Loucy (cell line): ENCODE measurements at regions not wholly inside any gene's neighbourhood (a gene's known extent, or its start where the extent isn't known, plus 50 kb on each side); places are given as distances from the start of the nearest gene placed in this dataset.

Experiments used
- H2AFZ ChIP-seq: fragments of 200-600 bp; sonication (generic); 2 replicates; pipeline ENCODE4 v1.6.0; 2016; ENCODE audit warnings: antibody characterized with exemption, mild to moderate bottlenecking, low read length, moderate library complexity
- H3F3A ChIP-seq: fragments of 200-600 bp; 2 replicates; pipeline ENCODE4 v1.6.0; 2016; ENCODE audit warnings: antibody characterized with exemption, low read depth, mild to moderate bottlenecking
- H3K27me3 ChIP-seq: fragments of 200-600 bp; sonication (generic); 2 replicates; pipeline ENCODE4 v1.6.1; 2014; ENCODE audit warnings: low read length, mild to moderate bottlenecking; ENCODE audit not compliant: insufficient read depth, poor library complexity, severe bottlenecking
- H3K36me3 ChIP-seq: fragments of 200-600 bp; sonication (generic); 2 replicates; pipeline ENCODE4 v1.6.1; 2016; ENCODE audit warnings: low read length; ENCODE audit not compliant: insufficient read depth
- H3K4me1 ChIP-seq: fragments of 200-600 bp; sonication (generic); 2 replicates; pipeline ENCODE4 v1.5.1; 2014; ENCODE audit warnings: low read length, mild to moderate bottlenecking; ENCODE audit not compliant: insufficient read depth, poor library complexity, severe bottlenecking
- H3K4me2 ChIP-seq: fragments of 200-600 bp; sonication (generic); 2 replicates; pipeline ENCODE4 v1.6.0; 2014; ENCODE audit warnings: antibody characterized with exemption, low read length, low read depth, mild to moderate bottlenecking; ENCODE audit not compliant: poor library complexity, severe bottlenecking
- H3K4me3 ChIP-seq: fragments of 200-600 bp; sonication (generic); 2 replicates; pipeline ENCODE4 v1.5.1; 2014; ENCODE audit warnings: low read length, mild to moderate bottlenecking, mixed read lengths; ENCODE audit not compliant: poor library complexity, severe bottlenecking
- H3K79me2 ChIP-seq: fragments of 200-600 bp; sonication (generic); 2 replicates; pipeline ENCODE4 v1.6.1; 2014; ENCODE audit warnings: low read length; ENCODE audit not compliant: insufficient read depth
- H3K9ac ChIP-seq: fragments of 200-600 bp; sonication (generic); 2 replicates; pipeline ENCODE4 v1.6.0; 2014; ENCODE audit warnings: mild to moderate bottlenecking, low read depth, low read length, moderate library complexity; ENCODE audit not compliant: poor library complexity, severe bottlenecking
- H3K9me2 ChIP-seq: fragments of 200-600 bp; sonication (generic); replicated peaks from 2 replicates; pipeline ENCODE4 v1.6.1; 2016; ENCODE audit warnings: low read depth, low read length, mixed read lengths
- H3K9me3 ChIP-seq: fragments of 200-600 bp; sonication (generic); 2 replicates; pipeline ENCODE4 v1.6.1; 2014; ENCODE audit warnings: mild to moderate bottlenecking, antibody characterized with exemption, low read length, low read depth; ENCODE audit not compliant: insufficient read depth
- H4K20me1 ChIP-seq: fragments of 200-600 bp; sonication (generic); 2 replicates; pipeline ENCODE4 v1.6.0; 2014; ENCODE audit warnings: antibody characterized with exemption, low read length, mild to moderate bottlenecking; ENCODE audit not compliant: insufficient read depth, poor library complexity, severe bottlenecking
- CTCF ChIP-seq: fragments of 200-600 bp; sonication (generic); conservative IDR thresholded peaks from 2 replicates; pipeline ENCODE4 v1.5.1; 2014; ENCODE audit warnings: mild to moderate bottlenecking, antibody characterized with exemption, low read length
- EZH2phosphoT487 ChIP-seq: fragments of 200-600 bp; IDR thresholded peaks from 2 replicates; pipeline ENCODE4 v1.6.1; 2018; ENCODE audit warnings: antibody characterized with exemption, mild to moderate bottlenecking, moderate library complexity, borderline replicate concordance

GRCh38 chr16:65336160-65336559 lies 214.3 kb upstream of the CDH11 start:
- Histone ChIP-seq H3K27me3 (no peaks in the 10 kb centered on the region), H3K4me2 (no peak overlapping the region), H4K20me1 (no peaks in the 10 kb centered on the region), H3K9me2 (no peaks in the 10 kb centered on the region), H2AFZ (no peak overlapping the region), H3K79me2 (no peaks in the 10 kb centered on the region), H3F3A (no peaks in the 10 kb centered on the region), H3K9ac (no peak overlapping the region), H3K36me3 (no peaks in the 10 kb centered on the region), H3K4me3 (no peak overlapping the region), H3K4me1 (no peaks in the 10 kb centered on the region), H3K9me3 (no peaks in the 10 kb centered on the region)
- TF ChIP-seq CTCF = no peak
- TF ChIP-seq EZH2phosphoT487 = no peak

GRCh38 chr16:65334081-65334480 lies 212.2 kb upstream of the CDH11 start:
- H3K4me1 ChIP-seq = no peaks in the 10 kb centered on the region
- H2AFZ ChIP-seq = no peak overlapping the region
- no peak for TF ChIP-seq CTCF
- no peak for TF ChIP-seq EZH2phosphoT487

GRCh38 chr16:65333283-65333682 lies 211.4 kb upstream of the CDH11 start:
- Histone ChIP-seq H3K4me1 (no peaks in the 10 kb centered on the region), H3K9ac (no peak overlapping the region), H3K27me3 (no peaks in the 10 kb centered on the region), H3F3A (no peaks in the 10 kb centered on the region), H3K4me3 (no peak overlapping the region), H3K9me2 (no peaks in the 10 kb centered on the region), H3K4me2 (no peak overlapping the region), H3K36me3 (no peaks in the 10 kb centered on the region), H4K20me1 (no peaks in the 10 kb centered on the region), H3K79me2 (no peaks in the 10 kb centered on the region), H2AFZ (no peak overlapping the region), H3K9me3 (peaks cover 3% of the 10 kb centered on the region; the same call in 1 of the 2 replicates)
- TF ChIP-seq CTCF (no peak), EZH2phosphoT487 (no peak)

More at GRCh38 chr16:65334081-65334480, 212.2 kb upstream of the CDH11 start:
- Histone ChIP-seq H3F3A (no peaks in the 10 kb centered on the region), H3K9me2 (no peaks in the 10 kb centered on the region), H3K27me3 (no peaks in the 10 kb centered on the region), H4K20me1 (no peaks in the 10 kb centered on the region), H3K79me2 (no peaks in the 10 kb centered on the region), H3K9me3 (peaks cover 3% of the 10 kb centered on the region; the same call in 1 of the 2 replicates), H3K4me2 (no peak overlapping the region), H3K9ac (no peak overlapping the region), H3K36me3 (no peaks in the 10 kb centered on the region), H3K4me3 (no peak overlapping the region)
